ENCODE measurements at regions not wholly inside any gene's neighbourhood (a gene's known extent, or its start where the extent isn't known, plus 50 kb on each side); places are given as distances from the start of the nearest gene placed in this dataset.

DNA sequence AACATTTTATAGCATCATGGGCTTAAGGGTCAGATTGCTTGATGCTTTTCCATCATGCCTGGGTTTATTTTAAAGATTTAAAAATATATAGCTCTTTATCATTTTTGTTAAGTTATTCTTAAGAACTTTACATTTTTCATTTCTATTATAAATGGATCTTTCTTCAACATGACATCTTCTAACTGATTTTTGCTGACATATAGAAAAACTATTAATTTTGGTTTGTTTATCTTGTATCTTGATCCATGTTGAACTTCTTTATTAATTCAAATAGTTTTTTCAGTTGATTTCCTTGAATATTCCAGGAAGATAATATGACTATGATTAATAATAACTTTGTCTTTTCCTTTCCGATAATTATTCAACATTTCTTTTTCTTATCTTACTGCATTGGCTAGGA, 237.9 kb upstream of the CLINT1 start:
- TF ChIP-seq, protein P1, sequence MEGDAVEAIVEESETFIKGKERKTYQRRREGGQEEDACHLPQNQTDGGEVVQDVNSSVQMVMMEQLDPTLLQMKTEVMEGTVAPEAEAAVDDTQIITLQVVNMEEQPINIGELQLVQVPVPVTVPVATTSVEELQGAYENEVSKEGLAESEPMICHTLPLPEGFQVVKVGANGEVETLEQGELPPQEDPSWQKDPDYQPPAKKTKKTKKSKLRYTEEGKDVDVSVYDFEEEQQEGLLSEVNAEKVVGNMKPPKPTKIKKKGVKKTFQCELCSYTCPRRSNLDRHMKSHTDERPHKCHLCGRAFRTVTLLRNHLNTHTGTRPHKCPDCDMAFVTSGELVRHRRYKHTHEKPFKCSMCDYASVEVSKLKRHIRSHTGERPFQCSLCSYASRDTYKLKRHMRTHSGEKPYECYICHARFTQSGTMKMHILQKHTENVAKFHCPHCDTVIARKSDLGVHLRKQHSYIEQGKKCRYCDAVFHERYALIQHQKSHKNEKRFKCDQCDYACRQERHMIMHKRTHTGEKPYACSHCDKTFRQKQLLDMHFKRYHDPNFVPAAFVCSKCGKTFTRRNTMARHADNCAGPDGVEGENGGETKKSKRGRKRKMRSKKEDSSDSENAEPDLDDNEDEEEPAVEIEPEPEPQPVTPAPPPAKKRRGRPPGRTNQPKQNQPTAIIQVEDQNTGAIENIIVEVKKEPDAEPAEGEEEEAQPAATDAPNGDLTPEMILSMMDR (IDR thresholded peaks at IDR 0.05) = no peak
- TF ChIP-seq POLR2A (IDR thresholded peaks at IDR 0.05) = no peak
